ENCODE measurements at regions not wholly inside any gene's neighbourhood (a gene's known extent, or its start where the extent isn't known, plus 50 kb on each side); places are given as distances from the start of the nearest gene placed in this dataset.

- no peak for TF ChIP-seq CTCF (IDR thresholded peaks at IDR 0.05)
- ATAC-seq (no peak), DNase-seq (no peak)
- H3K27me3 ChIP-seq = no peaks in the 10 kb centered on the region
- no peak overlapping the region for H3K4me3 ChIP-seq
- no peaks in the 10 kb centered on the region for H3K4me1 ChIP-seq
- H3K27ac ChIP-seq = no peak overlapping the region
- no peaks in the 10 kb centered on the region for H3K36me3 ChIP-seq
- intact Hi-C loops (cut with DNase I) = no loop called here
- H3K9me3 ChIP-seq = peaks cover 0 to 3% of the 10 kb centered on the region in 2 donors
Measured at GRCh38 chr1:14010476-14010875, 310.5 kb downstream of the PRDM2 start.

- H3K27ac ChIP-seq = no peak overlapping the region
- no peak for TF ChIP-seq CTCF (IDR thresholded peaks at IDR 0.05)
- no peak for ATAC-seq
- peaks cover 0 to 3% of the 10 kb centered on the region in 2 donors for H3K9me3 ChIP-seq
- H3K27me3 ChIP-seq = peaks cover 0 to under 1% of the 10 kb centered on the region in 2 donors
- H3K4me3 ChIP-seq = no peak overlapping the region
- H3K4me1 ChIP-seq = no peaks in the 10 kb centered on the region
- no peaks in the 10 kb centered on the region for H3K36me3 ChIP-seq
- no peak for DNase-seq
- intact Hi-C loops (cut with DNase I) = no loop called here
Measured at GRCh38 chr1:14011132-14011531, 311.1 kb downstream of the PRDM2 start.

- H3K36me3 ChIP-seq = no peaks in the 10 kb centered on the region
- ATAC-seq = no peak
- DNase-seq = no peak
- peaks cover 0 to 8% of the 10 kb centered on the region in 2 donors for H3K27me3 ChIP-seq
- TF ChIP-seq CTCF (IDR thresholded peaks at IDR 0.05) = no peak
- H3K4me1 ChIP-seq = no peaks in the 10 kb centered on the region
- intact Hi-C loops (cut with DNase I) = no loop called here
- no peak overlapping the region for H3K27ac ChIP-seq
- H3K4me3 ChIP-seq = no peak overlapping the region
- H3K9me3 ChIP-seq = peaks cover 0 to 3% of the 10 kb centered on the region in 2 donors
Measured at GRCh38 chr1:14011888-14012287, 311.9 kb downstream of the PRDM2 start.

- Histone ChIP-seq H3K36me3 (no peaks in the 10 kb centered on the region), H3K27ac (no peak overlapping the region), H3K4me1 (no peaks in the 10 kb centered on the region), H3K9me3 (no peaks in the 10 kb centered on the region), H3K4me3 (no peak overlapping the region), H3K27me3 (peaks cover 0 to 8% of the 10 kb centered on the region in 2 donors)
- DNase-seq (no peak), ATAC-seq (no peak)
- intact Hi-C loops (cut with DNase I) = no loop called here
- no peak for TF ChIP-seq CTCF (IDR thresholded peaks at IDR 0.05)
Measured at GRCh38 chr1:14014929-14015328, 314.9 kb downstream of the PRDM2 start.

GRCh38 chr1:14015917-14016316 is 315.9 kb downstream of the PRDM2 start:
- Histone ChIP-seq H3K27ac (no peak overlapping the region), H3K4me1 (no peaks in the 10 kb centered on the region), H3K27me3 (peaks cover 0 to 8% of the 10 kb centered on the region in 2 donors), H3K9me3 (no peaks in the 10 kb centered on the region), H3K4me3 (no peak overlapping the region), H3K36me3 (no peaks in the 10 kb centered on the region)
- intact Hi-C loops (cut with DNase I) = no loop called here
- DNase-seq (no peak), ATAC-seq (no peak)
- TF ChIP-seq CTCF (IDR thresholded peaks at IDR 0.05) = no peak
